Vagina (tissue), 2 donors: ENCODE measurements at regions not wholly inside any gene's neighbourhood (a gene's known extent, or its start where the extent isn't known, plus 50 kb on each side); places are given as distances from the start of the nearest gene placed in this dataset.

Experiments used
- CTCF ChIP-seq, 3 experiments: fragments of 450-650 bp in 2 of 3; fragments of 200-600 bp in 1 of 3; sonication (generic) in 1 of 3; IDR thresholded peaks; one replicate each; pipeline ENCODE4 v1.5.1; 2017 to 2019; ENCODE audit warnings: antibody characterized with exemption in 3 of 3, mild to moderate bottlenecking in 2 of 3, moderate library complexity in 2 of 3
- POLR2A ChIP-seq, 2 donors: fragments of 450-650 bp; IDR thresholded peaks; one replicate each; pipeline ENCODE4 v1.6.1; 2017; ENCODE audit warnings: antibody characterized with exemption in 2 of 2, mild to moderate bottlenecking in 2 of 2, moderate library complexity in 2 of 2

- TF ChIP-seq CTCF (IDR thresholded peaks at IDR 0.05) (no peak), POLR2A (IDR thresholded peaks at IDR 0.05) (no peak)
Measured at GRCh38 chr16:61465285-61465684, 571.0 kb downstream of the CDH8 start.
